ENCODE measurements at regions not wholly inside any gene's neighbourhood (a gene's known extent, or its start where the extent isn't known, plus 50 kb on each side); places are given as distances from the start of the nearest gene placed in this dataset.

DNA sequence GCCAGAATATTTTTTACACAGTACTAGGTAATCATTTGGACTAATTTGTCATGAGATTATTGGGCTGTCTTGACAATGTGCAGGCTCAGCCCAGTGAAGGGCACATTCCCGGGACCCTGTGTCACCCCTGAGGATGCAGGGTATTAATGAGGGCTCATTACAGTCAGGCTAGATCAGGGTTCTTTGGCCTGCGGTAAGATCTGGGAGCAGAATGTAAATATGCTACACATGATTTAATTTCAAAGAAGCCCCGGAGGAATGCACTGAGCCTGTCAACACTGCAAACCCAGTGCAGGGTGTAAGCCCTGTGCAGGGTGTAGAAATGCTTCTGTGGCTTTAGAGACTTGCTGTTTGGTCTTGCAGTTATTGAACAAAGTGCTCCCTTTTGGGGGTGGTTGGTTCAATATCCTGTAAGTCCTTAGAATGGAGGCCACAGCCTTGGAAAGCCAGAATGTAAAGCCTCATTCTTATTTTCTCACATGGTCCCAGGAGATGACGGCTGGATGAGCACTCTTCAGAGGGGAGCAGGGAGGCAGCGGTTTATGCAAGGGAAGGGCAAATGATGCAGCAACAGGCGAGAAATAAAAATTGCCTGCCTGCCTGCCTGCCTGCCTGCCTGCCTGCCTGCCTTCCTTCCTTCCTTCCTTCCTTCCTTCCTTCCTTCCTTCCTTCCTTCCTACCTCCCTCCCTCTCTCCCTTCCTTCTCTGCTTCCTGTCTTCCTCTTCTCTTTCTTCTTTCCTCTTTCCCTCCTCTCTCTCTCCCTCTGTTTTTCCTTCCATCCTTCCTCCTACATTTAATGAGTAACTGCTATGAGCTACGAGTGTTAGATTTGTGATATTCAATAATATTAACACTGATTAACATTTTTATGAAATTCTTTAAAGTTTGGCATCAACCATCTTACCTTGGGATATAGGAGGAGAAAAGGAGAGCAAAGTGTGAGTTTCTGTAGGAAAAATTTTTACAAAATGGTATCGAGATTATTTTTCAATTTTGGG is 148.8 kb downstream of the VAPA start:
- no peak for TF ChIP-seq EZH2phosphoT487 (IDR thresholded peaks at IDR 0.05; ENCODE audit: insufficient read depth, low read depth)
- no peak for TF ChIP-seq EZH2 (IDR thresholded peaks at IDR 0.05; ENCODE audit: insufficient read depth, poor library complexity, severe bottlenecking)

Measured in GM23248 (cell line).